SK-N-SH (cell line): ENCODE measurements at regions not wholly inside any gene's neighbourhood (a gene's known extent, or its start where the extent isn't known, plus 50 kb on each side); places are given as distances from the start of the nearest gene placed in this dataset.

Source experiments
- CTCF ChIA-PET: fragments of 300-600, 350-600 bp; formaldehyde crosslinking; extraction: SDS; loops from one replicate; lab custom pipeline; 2021; lab: Yijun Ruan, JAX
- POLR2A ChIA-PET: fragments of 350-600 bp; sonication (Branson Sonifier 250); formaldehyde crosslinking; extraction: SDS; loops from one replicate; lab custom pipeline; 2020; ENCODE audit warnings: antibody characterized with exemption, inconsistent platforms; lab: Yijun Ruan, JAX
- DNase-seq: peaks from one replicate; pipeline ENCODE4 v3.0.0; 2012
- H2AFZ ChIP-seq: fragments of 200-600 bp; sonication (generic); 2 replicates; pipeline ENCODE4 v1.8.1; 2016; ENCODE audit warnings: antibody characterized with exemption, mild to moderate bottlenecking, low read depth
- H3F3A ChIP-seq: fragments of 200-600 bp; sonication (generic); replicated peaks from 2 replicates; pipeline ENCODE3; 2016; ENCODE audit warnings: antibody characterized with exemption, mild to moderate bottlenecking; ENCODE audit not compliant: insufficient read depth
- H3K27ac ChIP-seq, 2 experiments: fragments of 200-500 bp in 1 of 2; fragments of 200-600 bp in 1 of 2; sonication (Bioruptor generic) in 1 of 2; sonication (generic), shearing (Covaris generic) in 1 of 2; 2 replicates each; pipeline versions ENCODE4 v1.5.1 to v1.6.1; 2014 to 2016; ENCODE audit warnings: low read depth in 2 of 2, inconsistent platforms in 1 of 2, low read length in 1 of 2, mild to moderate bottlenecking in 1 of 2, mixed read lengths in 1 of 2
- H3K27me3 ChIP-seq: fragments of 200-600 bp; sonication (generic), shearing (Covaris generic); 2 replicates; pipeline ENCODE4 v1.6.1; 2016; ENCODE audit warnings: mixed run types; ENCODE audit not compliant: insufficient read depth
- H3K36me3 ChIP-seq, 2 experiments: fragments of 200-500 bp in 1 of 2; fragments of 200-600 bp in 1 of 2; sonication (Bioruptor generic) in 1 of 2; sonication (generic) in 1 of 2; replicated peaks in 1 of 2; 2 replicates each; pipeline versions ENCODE3 to v1.5.1; 2014 to 2016; ENCODE audit warnings: low read length in 1 of 2, mild to moderate bottlenecking in 1 of 2; ENCODE audit not compliant: insufficient read depth in 2 of 2, control insufficient read depth in 1 of 2
- H3K4me1 ChIP-seq, 2 experiments: fragments of 200-500 bp in 1 of 2; fragments of 200-600 bp in 1 of 2; sonication (Bioruptor generic) in 1 of 2; sonication (generic), shearing (Covaris generic) in 1 of 2; 2 replicates each; pipeline versions ENCODE4 v1.5.1 to v1.6.1; 2014 to 2016; ENCODE audit warnings: low read depth in 1 of 2, low read length in 1 of 2, mixed run types in 1 of 2; ENCODE audit not compliant: insufficient read depth in 2 of 2, control insufficient read depth in 1 of 2
- H3K4me2 ChIP-seq: fragments of 200-600 bp; sonication (generic), shearing (Covaris generic); 2 replicates; pipeline ENCODE4 v1.6.1; 2017; ENCODE audit warnings: mixed run types
- H3K4me3 ChIP-seq, 2 experiments: fragments of 200-500 bp in 1 of 2; fragments of 200-600 bp in 1 of 2; sonication (Bioruptor generic) in 1 of 2; sonication (generic), shearing (Covaris generic) in 1 of 2; 2 replicates each; pipeline versions ENCODE4 v1.5.1 to v1.8.1; 2014 to 2016; ENCODE audit warnings: low read depth in 2 of 2, inconsistent platforms in 1 of 2, low read length in 1 of 2, mild to moderate bottlenecking in 1 of 2, mixed read lengths in 1 of 2, moderate library complexity in 1 of 2
- H3K79me2 ChIP-seq: fragments of 200-600 bp; sonication (generic); 2 replicates; pipeline ENCODE4 v1.8.1; 2017; ENCODE audit warnings: mild to moderate bottlenecking; ENCODE audit not compliant: insufficient read depth
- H3K9ac ChIP-seq: fragments of 200-600 bp; sonication (generic); 2 replicates; pipeline ENCODE4 v1.6.1; 2017; ENCODE audit warnings: mixed run types
- H3K9me2 ChIP-seq: fragments of 200-600 bp; sonication (generic); 2 replicates; pipeline ENCODE4 v1.6.1; 2017; ENCODE audit warnings: mixed run types
- H3K9me3 ChIP-seq: fragments of 200-600 bp; sonication (generic); 2 replicates; pipeline ENCODE4 v1.6.1; 2017; ENCODE audit warnings: mixed run types, mild to moderate bottlenecking, moderate library complexity
- H4K20me1 ChIP-seq: fragments of 200-600 bp; sonication (generic); 2 replicates; pipeline ENCODE4 v1.6.1; 2017; ENCODE audit warnings: mild to moderate bottlenecking, mixed run types; ENCODE audit not compliant: insufficient read depth
- CHD2 ChIP-seq: fragments of 150-350 bp; IDR thresholded peaks from 2 replicates; pipeline ENCODE4 v1.6.1; 2018; ENCODE audit warnings: low read length; ENCODE audit not compliant: partially characterized antibody
- CTCF ChIP-seq: fragments of 200-600 bp; sonication (generic); IDR thresholded peaks from 2 replicates; pipeline ENCODE4 v1.6.1; 2017; ENCODE audit warnings: antibody characterized with exemption, mild to moderate bottlenecking, moderate library complexity
- ELF1 ChIP-seq: IDR thresholded peaks from 2 replicates; pipeline ENCODE4 v1.4.0; 2012
- FOSL2 ChIP-seq: IDR thresholded peaks from 2 replicates; pipeline ENCODE4 v1.4.0; 2012; ENCODE audit warnings: low read depth, mild to moderate bottlenecking, moderate library complexity, borderline replicate concordance
- FOXJ3 ChIP-seq: sonication (generic); formaldehyde crosslinking; IDR thresholded peaks from 2 replicates; pipeline ENCODE4 v1.5.1; 2020; ENCODE audit warnings: mild to moderate bottlenecking, missing genetic modification reagents
- GABPA ChIP-seq: IDR thresholded peaks from 2 replicates; pipeline ENCODE4 v1.4.0; 2012; ENCODE audit warnings: low read depth, mild to moderate bottlenecking
- JUND ChIP-seq: IDR thresholded peaks from 2 replicates; pipeline ENCODE4 v1.4.0; 2012
- MAX ChIP-seq: IDR thresholded peaks from 2 replicates; pipeline ENCODE4 v1.4.0; 2012; ENCODE audit warnings: low read depth
- MEF2A ChIP-seq: IDR thresholded peaks from 2 replicates; pipeline ENCODE4 v1.4.0; 2012; ENCODE audit warnings: low read depth, borderline replicate concordance
- MXI1 ChIP-seq: IDR thresholded peaks from 2 replicates; pipeline ENCODE4 v1.6.1; 2012; ENCODE audit warnings: mild to moderate bottlenecking, low read depth, low read length, improper control_type of control experiment
- NRF1 ChIP-seq: IDR thresholded peaks from 2 replicates; pipeline ENCODE4 v1.6.1; 2012; ENCODE audit warnings: low read depth, mild to moderate bottlenecking, low read length
- POLR2AphosphoS5 ChIP-seq: IDR thresholded peaks from 2 replicates; pipeline ENCODE4 v1.6.1; 2012; ENCODE audit warnings: low read depth, low read length
- SIN3A ChIP-seq: IDR thresholded peaks from 2 replicates; pipeline ENCODE4 v1.6.1; 2012; ENCODE audit warnings: low read depth, mild to moderate bottlenecking, low read length, moderate library complexity, borderline replicate concordance
- SMC3 ChIP-seq: IDR thresholded peaks from 2 replicates; pipeline ENCODE4 v1.6.1; 2012; ENCODE audit warnings: low read depth, low read length, improper control_type of control experiment
- TAF1 ChIP-seq: IDR thresholded peaks from 2 replicates; pipeline ENCODE4 v1.6.1; 2012; ENCODE audit warnings: low read depth, mild to moderate bottlenecking, low read length, moderate library complexity, borderline replicate concordance
- TCF12 ChIP-seq: IDR thresholded peaks from 2 replicates; pipeline ENCODE4 v1.4.0; 2012
- USF1 ChIP-seq: IDR thresholded peaks from 2 replicates; pipeline ENCODE4 v1.4.0; 2012; ENCODE audit warnings: low read depth, borderline replicate concordance
- USF2 ChIP-seq: fragments of 150-350 bp; IDR thresholded peaks from 2 replicates; pipeline ENCODE4 v1.6.1; 2017; ENCODE audit warnings: antibody characterized with exemption, low read length, low read depth, borderline replicate concordance
- WGBS: methylation state at CpG from one replicate; pipeline ENCODE4 v1.1.6; 2017; ENCODE audit warnings: low lambda C conversion rate; 5-methylcytosine and 5-hydroxymethylcytosine counted together

- TF ChIP-seq CTCF (no peak), MEF2A (no peak), NRF1 (no peak), FOSL2 (no peak), SIN3A (no peak), POLR2AphosphoS5 (no peak), JUND (no peak)
These were observed 96.7 kb upstream of the NKX1-1 start (continued) for GRCh38 chr4:1502976-1503375.

- TF ChIP-seq USF2 (no peak), MAX (no peak), FOXJ3 (CRISPR knock-in tag) (no peak), NRF1 (no peak), USF1 (no peak), TCF12 (no peak), MXI1 (no peak), MEF2A (no peak), SMC3 (no peak), ELF1 (no peak), GABPA (no peak), CHD2 (no peak), TAF1 (no peak)
- Histone ChIP-seq H3K36me3 (no peaks in the 10 kb centered on the region), H3K9ac (no peak overlapping the region), H3K4me3 (no peak overlapping the region), H3K4me2 (no peak overlapping the region), H3K79me2 (no peaks in the 10 kb centered on the region), H3K4me1 (no peaks in the 10 kb centered on the region), H3K9me3 (no peaks in the 10 kb centered on the region), H4K20me1 (no peaks in the 10 kb centered on the region), H3K27ac (no peak overlapping the region), H3F3A (no peaks in the 10 kb centered on the region), H2AFZ (no peak overlapping the region), H3K9me2 (no peaks in the 10 kb centered on the region), H3K27me3 (peaks cover 36% of the 10 kb centered on the region)
- POLR2A ChIA-PET, result no interaction called here
- CTCF ChIA-PET, result interaction anchor here (0.7 kb wide), 1 partner anchor 127 kb away, joined by 3 read pairs; no protein-coding TSS in a partner anchor
- DNase-seq, result no peak
- 75% methylated on average over 15 of the region's 16 CpGs for WGBS
These were observed 96.3 kb upstream of the NKX1-1 start for GRCh38 chr4:1502501-1502886.
